GM12891 (cell line): ENCODE measurements at regions not wholly inside any gene's neighbourhood (a gene's known extent, or its start where the extent isn't known, plus 50 kb on each side); places are given as distances from the start of the nearest gene placed in this dataset.

Experiments
- POLR2AphosphoS5 ChIP-seq: IDR thresholded peaks from 2 replicates; pipeline ENCODE4 v1.6.1; 2011; ENCODE audit warnings: low read depth, low read length, control low read depth
- SPI1 ChIP-seq: IDR thresholded peaks from 2 replicates; pipeline ENCODE4 v1.6.1; 2011; ENCODE audit warnings: low read depth, low read length, control low read depth

- no peak for TF ChIP-seq POLR2AphosphoS5
- no peak for TF ChIP-seq SPI1
These were observed 426.3 kb downstream of the AACS start for GRCh38 chr12:125491553-125491952.
